PC-9 (cell line): ENCODE measurements at regions not wholly inside any gene's neighbourhood (a gene's known extent, or its start where the extent isn't known, plus 50 kb on each side); places are given as distances from the start of the nearest gene placed in this dataset.

Experiments
- EZH2 ChIP-seq: fragments of 200-600 bp; sonication (generic); IDR thresholded peaks from 2 replicates; pipeline ENCODE4 v1.8.0; 2017; ENCODE audit warnings: antibody characterized with exemption, low read depth
- TF ChIP-seq, protein P1 (sequence below): fragments of 200-600 bp; sonication (generic); conservative IDR thresholded peaks from 2 replicates; pipeline ENCODE4 v1.6.1; 2017; ENCODE audit warnings: mixed run types, antibody characterized with exemption, mild to moderate bottlenecking, moderate library complexity

GRCh38 chr18:8945514-8945913 is 157.0 kb upstream of the NDUFV2 start:
- TF ChIP-seq, protein P1, sequence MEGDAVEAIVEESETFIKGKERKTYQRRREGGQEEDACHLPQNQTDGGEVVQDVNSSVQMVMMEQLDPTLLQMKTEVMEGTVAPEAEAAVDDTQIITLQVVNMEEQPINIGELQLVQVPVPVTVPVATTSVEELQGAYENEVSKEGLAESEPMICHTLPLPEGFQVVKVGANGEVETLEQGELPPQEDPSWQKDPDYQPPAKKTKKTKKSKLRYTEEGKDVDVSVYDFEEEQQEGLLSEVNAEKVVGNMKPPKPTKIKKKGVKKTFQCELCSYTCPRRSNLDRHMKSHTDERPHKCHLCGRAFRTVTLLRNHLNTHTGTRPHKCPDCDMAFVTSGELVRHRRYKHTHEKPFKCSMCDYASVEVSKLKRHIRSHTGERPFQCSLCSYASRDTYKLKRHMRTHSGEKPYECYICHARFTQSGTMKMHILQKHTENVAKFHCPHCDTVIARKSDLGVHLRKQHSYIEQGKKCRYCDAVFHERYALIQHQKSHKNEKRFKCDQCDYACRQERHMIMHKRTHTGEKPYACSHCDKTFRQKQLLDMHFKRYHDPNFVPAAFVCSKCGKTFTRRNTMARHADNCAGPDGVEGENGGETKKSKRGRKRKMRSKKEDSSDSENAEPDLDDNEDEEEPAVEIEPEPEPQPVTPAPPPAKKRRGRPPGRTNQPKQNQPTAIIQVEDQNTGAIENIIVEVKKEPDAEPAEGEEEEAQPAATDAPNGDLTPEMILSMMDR, result no peak
- no peak for TF ChIP-seq EZH2
